HEK293 (cell line): ENCODE measurements at regions not wholly inside any gene's neighbourhood (a gene's known extent, or its start where the extent isn't known, plus 50 kb on each side); places are given as distances from the start of the nearest gene placed in this dataset.

Experiments used
- CTCF ChIA-PET: fragments of 350-600 bp; formaldehyde crosslinking; extraction: SDS; loops from one replicate; lab custom pipeline; 2021; ENCODE audit warnings: antibody characterized with exemption; lab: Yijun Ruan, JAX
- POLR2A ChIA-PET: fragments of 300-600 bp; formaldehyde crosslinking; extraction: SDS; loops from one replicate; lab custom pipeline; 2020; ENCODE audit warnings: antibody characterized with exemption, inconsistent platforms; lab: Yijun Ruan, JAX
- H3K27ac ChIP-seq: fragments of 200-500 bp; sonication (Bioruptor generic); 2 replicates; pipeline ENCODE4 v1.5.1; 2014; ENCODE audit warnings: low read depth, low read length, control low read depth, inconsistent platforms; ENCODE audit errors: extremely low read depth
- H3K36me3 ChIP-seq, 2 experiments: fragments of 200-500 bp in 1 of 2; sonication (Bioruptor generic) in 1 of 2; 1 replicate in 1 of 2; 2 replicates in 1 of 2; pipeline ENCODE4 v1.5.1; 2014 to 2017; ENCODE audit warnings: inconsistent platforms in 2 of 2, low read length in 2 of 2; ENCODE audit not compliant: control insufficient read depth in 2 of 2, insufficient read depth in 1 of 2
- H3K4me1 ChIP-seq: fragments of 200-500 bp; sonication (Bioruptor generic); 2 replicates; pipeline ENCODE4 v1.5.1; 2014; ENCODE audit warnings: mild to moderate bottlenecking, low read length, inconsistent platforms; ENCODE audit not compliant: control insufficient read depth, insufficient read depth
- H3K4me3 ChIP-seq: 2 replicates; pipeline ENCODE4 v1.5.1; 2011; ENCODE audit warnings: low read depth, mild to moderate bottlenecking, control low read depth, low read length, moderate library complexity
- H3K9me3 ChIP-seq: fragments of 200-500 bp; sonication (Bioruptor generic); 2 replicates; pipeline ENCODE4 v1.5.1; 2014; ENCODE audit warnings: low read depth, low read length, inconsistent platforms; ENCODE audit not compliant: control insufficient read depth, insufficient read depth
- KLF9 ChIP-seq: fragments of 450-650 bp; formaldehyde crosslinking; IDR thresholded peaks from 2 replicates; pipeline ENCODE4 v1.5.1; 2016; ENCODE audit warnings: missing biosample characterization, missing genetic modification characterization, low read depth
- OSR2 ChIP-seq: fragments of 450-650 bp; formaldehyde crosslinking; IDR thresholded peaks from 2 replicates; pipeline ENCODE4 v1.5.1; 2016; ENCODE audit warnings: missing biosample characterization, missing genetic modification characterization
- RBAK ChIP-seq: fragments of 450-650 bp; formaldehyde crosslinking; IDR thresholded peaks from 2 replicates; pipeline ENCODE4 v1.5.1; 2016; ENCODE audit warnings: missing biosample characterization, missing genetic modification characterization
- TCF7L2 ChIP-seq: IDR thresholded peaks from 2 replicates; pipeline ENCODE4 v1.6.1; 2011; ENCODE audit warnings: low read depth, mild to moderate bottlenecking, inconsistent platforms, low read length, moderate library complexity, borderline replicate concordance
- TRIM28 ChIP-seq: IDR thresholded peaks from 2 replicates; pipeline ENCODE4 v1.6.1; 2011; ENCODE audit warnings: low read length, control low read depth, borderline replicate concordance
- WT1 ChIP-seq: fragments of 450-650 bp; formaldehyde crosslinking; IDR thresholded peaks from 2 replicates; pipeline ENCODE4 v1.5.1; 2016; ENCODE audit warnings: missing biosample characterization, missing genetic modification characterization
- ZBTB26 ChIP-seq: fragments of 450-650 bp; formaldehyde crosslinking; optimal IDR thresholded peaks from 2 replicates; pipeline ENCODE3; 2016; ENCODE audit warnings: missing biosample characterization, mild to moderate bottlenecking, missing genetic modification characterization
- ZBTB8A ChIP-seq: fragments of 450-650 bp; formaldehyde crosslinking; IDR thresholded peaks from 2 replicates; pipeline ENCODE4 v1.5.1; 2016; ENCODE audit warnings: missing biosample characterization, missing genetic modification characterization
- ZFP69B ChIP-seq: fragments of 450-650 bp; formaldehyde crosslinking; IDR thresholded peaks from 2 replicates; pipeline ENCODE4 v1.5.1; 2016; ENCODE audit warnings: missing biosample characterization, missing genetic modification characterization
- ZNF132 ChIP-seq: fragments of 450-650 bp; formaldehyde crosslinking; IDR thresholded peaks from 2 replicates; pipeline ENCODE4 v1.5.1; 2017; ENCODE audit warnings: missing biosample characterization, missing genetic modification characterization, borderline replicate concordance
- ZNF140 ChIP-seq: fragments of 450-650 bp; formaldehyde crosslinking; IDR thresholded peaks from 2 replicates; pipeline ENCODE4 v1.5.1; 2016; ENCODE audit warnings: missing biosample characterization, missing genetic modification characterization
- ZNF146 ChIP-seq: fragments of 450-650 bp; formaldehyde crosslinking; IDR thresholded peaks from 2 replicates; pipeline ENCODE4 v1.5.1; 2016; ENCODE audit warnings: missing biosample characterization, missing genetic modification characterization
- ZNF155 ChIP-seq: fragments of 450-650 bp; formaldehyde crosslinking; IDR thresholded peaks from 2 replicates; pipeline ENCODE4 v1.5.1; 2016; ENCODE audit warnings: missing biosample characterization, missing genetic modification characterization
- ZNF248 ChIP-seq: fragments of 450-650 bp; formaldehyde crosslinking; IDR thresholded peaks from 2 replicates; pipeline ENCODE4 v1.5.1; 2017; ENCODE audit warnings: missing biosample characterization, missing genetic modification characterization
- ZNF354C ChIP-seq: fragments of 450-650 bp; formaldehyde crosslinking; IDR thresholded peaks from 2 replicates; pipeline ENCODE4 v1.5.1; 2016; ENCODE audit warnings: missing biosample characterization, missing genetic modification characterization, low read depth, borderline replicate concordance
- ZNF362 ChIP-seq: fragments of 450-650 bp; formaldehyde crosslinking; IDR thresholded peaks from 2 replicates; pipeline ENCODE4 v1.5.1; 2016; ENCODE audit warnings: missing biosample characterization, missing genetic modification characterization
- ZNF433 ChIP-seq: fragments of 450-650 bp; formaldehyde crosslinking; IDR thresholded peaks from 2 replicates; pipeline ENCODE4 v1.5.1; 2016; ENCODE audit warnings: missing biosample characterization, missing genetic modification characterization, low read depth
- ZNF571 ChIP-seq: fragments of 450-650 bp; formaldehyde crosslinking; IDR thresholded peaks from 2 replicates; pipeline ENCODE4 v1.5.0; 2017; ENCODE audit warnings: missing biosample characterization, missing genetic modification characterization
- ZNF580 ChIP-seq: fragments of 450-650 bp; formaldehyde crosslinking; IDR thresholded peaks from 2 replicates; pipeline ENCODE4 v1.5.1; 2016; ENCODE audit warnings: missing biosample characterization, missing genetic modification characterization
- ZNF670 ChIP-seq: fragments of 450-650 bp; formaldehyde crosslinking; IDR thresholded peaks from 2 replicates; pipeline ENCODE4 v1.5.1; 2016; ENCODE audit warnings: missing biosample characterization, missing genetic modification characterization, low read depth
- ZNF677 ChIP-seq: fragments of 450-650 bp; IDR thresholded peaks from 2 replicates; pipeline ENCODE4 v1.5.0; 2018; ENCODE audit warnings: missing biosample characterization, mild to moderate bottlenecking, missing genetic modification characterization, moderate library complexity
- ZNF843 ChIP-seq: fragments of 450-650 bp; formaldehyde crosslinking; IDR thresholded peaks from 2 replicates; pipeline ENCODE4 v1.5.1; 2016; ENCODE audit warnings: missing biosample characterization, missing genetic modification characterization
- ZSCAN23 ChIP-seq: fragments of 450-650 bp; formaldehyde crosslinking; IDR thresholded peaks from 2 replicates; pipeline ENCODE4 v1.5.1; 2016; ENCODE audit warnings: missing biosample characterization, missing genetic modification characterization
- TF ChIP-seq, protein P1 (sequence below): fragments of 450-650 bp; formaldehyde crosslinking; IDR thresholded peaks from 2 replicates; pipeline ENCODE4 v1.5.1; 2017; ENCODE audit warnings: missing biosample characterization, missing genetic modification characterization
- TF ChIP-seq, protein P2 (sequence below): fragments of 450-650 bp; formaldehyde crosslinking; IDR thresholded peaks from 2 replicates; pipeline ENCODE4 v1.5.1; 2016; ENCODE audit warnings: missing biosample characterization, missing genetic modification characterization
- TF ChIP-seq, protein P3 (sequence below): sonication (generic); formaldehyde crosslinking; IDR thresholded peaks from 2 replicates; pipeline ENCODE4 v1.8.1; 2022; ENCODE audit warnings: mild to moderate bottlenecking, moderate library complexity, missing genetic modification reagents

GRCh38 chr16:48836636-48837035 is 226.7 kb upstream of the N4BP1 start:
- H3K4me1 ChIP-seq: no peaks in the 10 kb centered on the region
- CTCF ChIA-PET: interaction anchor here (2.0 kb wide), 1 partner anchor 514 kb away, joined by 4 read pairs; no protein-coding TSS in a partner anchor
- H3K27ac ChIP-seq: no peak overlapping the region
- no peak for TF ChIP-seq ZNF146 (tag by site-specific recombination)
- no peak for TF ChIP-seq ZNF580 (tag by site-specific recombination)
- TF ChIP-seq ZFP69B (tag by site-specific recombination): no peak
- no peak for TF ChIP-seq ZNF843 (tag by site-specific recombination)
- no peak for TF ChIP-seq ZBTB26 (tag by site-specific recombination)
- TF ChIP-seq ZNF677: no peak
- TF ChIP-seq ZNF670 (tag by site-specific recombination): no peak
- no peak for TF ChIP-seq WT1 (tag by site-specific recombination)
- TF ChIP-seq, protein P1, sequence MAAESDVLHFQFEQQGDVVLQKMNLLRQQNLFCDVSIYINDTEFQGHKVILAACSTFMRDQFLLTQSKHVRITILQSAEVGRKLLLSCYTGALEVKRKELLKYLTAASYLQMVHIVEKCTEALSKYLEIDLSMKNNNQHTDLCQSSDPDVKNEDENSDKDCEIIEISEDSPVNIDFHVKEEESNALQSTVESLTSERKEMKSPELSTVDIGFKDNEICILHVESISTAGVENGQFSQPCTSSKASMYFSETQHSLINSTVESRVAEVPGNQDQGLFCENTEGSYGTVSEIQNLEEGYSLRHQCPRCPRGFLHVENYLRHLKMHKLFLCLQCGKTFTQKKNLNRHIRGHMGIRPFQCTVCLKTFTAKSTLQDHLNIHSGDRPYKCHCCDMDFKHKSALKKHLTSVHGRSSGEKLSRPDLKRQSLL (tag by site-specific recombination): no peak
- TF ChIP-seq RBAK (tag by site-specific recombination): no peak
- TF ChIP-seq, protein P2, sequence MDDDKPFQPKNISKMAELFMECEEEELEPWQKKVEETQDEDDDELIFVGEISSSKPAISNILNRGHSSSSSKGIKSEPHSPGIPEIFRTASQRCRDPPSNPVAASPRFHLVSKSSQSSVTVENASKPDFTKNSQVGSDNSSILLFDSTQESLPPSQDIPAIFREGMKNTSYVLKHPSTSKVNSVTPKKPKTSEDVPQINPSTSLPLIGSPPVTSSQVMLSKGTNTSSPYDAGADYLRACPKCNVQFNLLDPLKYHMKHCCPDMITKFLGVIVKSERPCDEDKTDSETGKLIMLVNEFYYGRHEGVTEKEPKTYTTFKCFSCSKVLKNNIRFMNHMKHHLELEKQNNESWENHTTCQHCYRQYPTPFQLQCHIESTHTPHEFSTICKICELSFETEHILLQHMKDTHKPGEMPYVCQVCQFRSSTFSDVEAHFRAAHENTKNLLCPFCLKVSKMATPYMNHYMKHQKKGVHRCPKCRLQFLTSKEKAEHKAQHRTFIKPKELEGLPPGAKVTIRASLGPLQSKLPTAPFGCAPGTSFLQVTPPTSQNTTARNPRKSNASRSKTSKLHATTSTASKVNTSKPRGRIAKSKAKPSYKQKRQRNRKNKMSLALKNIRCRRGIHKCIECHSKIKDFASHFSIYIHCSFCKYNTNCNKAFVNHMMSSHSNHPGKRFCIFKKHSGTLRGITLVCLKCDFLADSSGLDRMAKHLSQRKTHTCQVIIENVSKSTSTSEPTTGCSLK (tag by site-specific recombination): no peak
- no peak for TF ChIP-seq ZNF433 (tag by site-specific recombination)
- no peak for TF ChIP-seq ZBTB8A (tag by site-specific recombination)
- no peak for TF ChIP-seq KLF9 (tag by site-specific recombination)
- TF ChIP-seq ZNF248 (tag by site-specific recombination): no peak
- no peak for TF ChIP-seq ZNF155 (tag by site-specific recombination)
- no peak for TF ChIP-seq ZSCAN23 (tag by site-specific recombination)
- no peak for TF ChIP-seq OSR2
- no peak for TF ChIP-seq ZNF571
- no peak for TF ChIP-seq ZNF354C (tag by site-specific recombination)
- H3K4me3 ChIP-seq: no peak overlapping the region
- H3K36me3 ChIP-seq: no peaks in the 10 kb centered on the region
- H3K9me3 ChIP-seq: no peaks in the 10 kb centered on the region
- POLR2A ChIA-PET: no interaction called here

- TF ChIP-seq ZNF140 (no peak), ZNF362 (tag by site-specific recombination) (no peak), TCF7L2 (no peak), ZNF132 (tag by site-specific recombination) (no peak), TRIM28 (no peak)
- TF ChIP-seq, protein P3, sequence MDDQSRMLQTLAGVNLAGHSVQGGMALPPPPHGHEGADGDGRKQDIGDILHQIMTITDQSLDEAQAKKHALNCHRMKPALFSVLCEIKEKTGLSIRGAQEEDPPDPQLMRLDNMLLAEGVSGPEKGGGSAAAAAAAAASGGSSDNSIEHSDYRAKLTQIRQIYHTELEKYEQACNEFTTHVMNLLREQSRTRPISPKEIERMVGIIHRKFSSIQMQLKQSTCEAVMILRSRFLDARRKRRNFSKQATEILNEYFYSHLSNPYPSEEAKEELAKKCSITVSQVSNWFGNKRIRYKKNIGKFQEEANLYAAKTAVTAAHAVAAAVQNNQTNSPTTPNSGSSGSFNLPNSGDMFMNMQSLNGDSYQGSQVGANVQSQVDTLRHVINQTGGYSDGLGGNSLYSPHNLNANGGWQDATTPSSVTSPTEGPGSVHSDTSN: no peak
- no peaks in the 10 kb centered on the region for H3K36me3 ChIP-seq
- no peak overlapping the region for H3K4me3 ChIP-seq
- H3K4me1 ChIP-seq: no peaks in the 10 kb centered on the region
- H3K27ac ChIP-seq: no peak overlapping the region
- no peaks in the 10 kb centered on the region for H3K9me3 ChIP-seq
- ChIA-PET CTCF (no interaction called here), POLR2A (no interaction called here)
Measured at GRCh38 chr16:48836067-48836466, 226.1 kb upstream of the N4BP1 start.
